GM21360 (cell line): ENCODE measurements at regions not wholly inside any gene's neighbourhood (a gene's known extent, or its start where the extent isn't known, plus 50 kb on each side); places are given as distances from the start of the nearest gene placed in this dataset.
"Not testable (repeated sequence)": the region's sequence is repeated elsewhere in the genome, so short reads cannot be mapped to it uniquely, and the experiment has no call there.

Experiments
- ATAC-seq: cut with Tn5 transposase; IDR thresholded peaks from one replicate; pipeline ENCODE4 v1.9.1; 2021; ENCODE audit warnings: mild to moderate bottlenecking, moderate library complexity; ENCODE audit not compliant: unreplicated experiment

GRCh38 chr10:52597189-52597863 lies 175.3 kb downstream of the MBL2 start:
- ATAC-seq = no peak

GRCh38 chr10:52598936-52599335 lies 173.6 kb downstream of the MBL2 start:
- no peak for ATAC-seq

GRCh38 chr10:52599551-52600200 lies 172.9 kb downstream of the MBL2 start:
- no peak for ATAC-seq

GRCh38 chr10:52604131-52604530 lies 168.5 kb downstream of the MBL2 start:
- ATAC-seq = not testable (repeated sequence)

GRCh38 chr10:52609071-52609470 lies 163.5 kb downstream of the MBL2 start:
- no peak for ATAC-seq

- ATAC-seq = no peak
Measured at GRCh38 chr10:52609626-52610240, 162.9 kb downstream of the MBL2 start.

- ATAC-seq = no peak
Measured at GRCh38 chr10:52615331-52615730, 157.3 kb downstream of the MBL2 start.

GRCh38 chr10:52615756-52616394 lies 156.7 kb downstream of the MBL2 start:
- no peak for ATAC-seq

GRCh38 chr10:52616395-52616764 lies 156.2 kb downstream of the MBL2 start:
- no peak for ATAC-seq

GRCh38 chr10:52617346-52617745 lies 155.2 kb downstream of the MBL2 start:
- no peak for ATAC-seq

- ATAC-seq = no peak
Measured at GRCh38 chr10:52619052-52619451, 153.5 kb downstream of the MBL2 start.

GRCh38 chr10:52621635-52622079 lies 150.9 kb downstream of the MBL2 start:
- ATAC-seq = no peak

- ATAC-seq = no peak
Measured at GRCh38 chr10:52623761-52624160, 148.8 kb downstream of the MBL2 start.

- ATAC-seq = no peak
Measured at GRCh38 chr10:52627279-52627678, 145.3 kb downstream of the MBL2 start.

GRCh38 chr10:52631146-52631545 lies 141.4 kb downstream of the MBL2 start:
- ATAC-seq = no peak

GRCh38 chr10:52631648-52632047 lies 140.9 kb downstream of the MBL2 start:
- ATAC-seq = no peak

- ATAC-seq = no peak
Measured at GRCh38 chr10:52632591-52632990, 140.0 kb downstream of the MBL2 start.

GRCh38 chr10:52633266-52633665 lies 139.3 kb downstream of the MBL2 start:
- ATAC-seq = no peak

- no peak for ATAC-seq
Measured at GRCh38 chr10:52635651-52636050, 136.9 kb downstream of the MBL2 start.

- no peak for ATAC-seq
Measured at GRCh38 chr10:52636874-52637273, 135.7 kb downstream of the MBL2 start.

GRCh38 chr10:52637592-52637991 lies 135.0 kb downstream of the MBL2 start:
- ATAC-seq = no peak

- ATAC-seq = no peak
Measured at GRCh38 chr10:52639652-52640051, 132.9 kb downstream of the MBL2 start.
